ENCODE measurements at regions not wholly inside any gene's neighbourhood (a gene's known extent, or its start where the extent isn't known, plus 50 kb on each side); places are given as distances from the start of the nearest gene placed in this dataset.

- Histone ChIP-seq H3K9me3 (ENCODE audit: control insufficient read depth in 2 of 3, insufficient read depth in 1 of 3, low read length in 3 of 3) (no peaks in the 10 kb centered on the region), H3K36me3 (ENCODE audit: control insufficient read depth in 2 of 3, insufficient read depth in 3 of 3, low read length in 3 of 3) (no peaks in the 10 kb centered on the region), H3K27ac (ENCODE audit: low read depth in 2 of 2, low read length in 2 of 2) (no peak overlapping the region), H3K9ac (ENCODE audit: low read length in 3 of 3) (no peak overlapping the region), H3K4me3 (ENCODE audit: low read length in 3 of 3) (no peak overlapping the region), H3K4me1 (ENCODE audit: control insufficient read depth in 2 of 3, insufficient read depth in 2 of 3, low read depth in 1 of 3, low read length in 3 of 3) (no peaks in the 10 kb centered on the region), H3K27me3 (ENCODE audit: control insufficient read depth, insufficient read depth, low read length) (no peaks in the 10 kb centered on the region)
- DNase-seq (no peak), FAIRE-seq (no peak)
- intact Hi-C loops (cut with DNase I): no loop called here
- TF ChIP-seq, protein P1, sequence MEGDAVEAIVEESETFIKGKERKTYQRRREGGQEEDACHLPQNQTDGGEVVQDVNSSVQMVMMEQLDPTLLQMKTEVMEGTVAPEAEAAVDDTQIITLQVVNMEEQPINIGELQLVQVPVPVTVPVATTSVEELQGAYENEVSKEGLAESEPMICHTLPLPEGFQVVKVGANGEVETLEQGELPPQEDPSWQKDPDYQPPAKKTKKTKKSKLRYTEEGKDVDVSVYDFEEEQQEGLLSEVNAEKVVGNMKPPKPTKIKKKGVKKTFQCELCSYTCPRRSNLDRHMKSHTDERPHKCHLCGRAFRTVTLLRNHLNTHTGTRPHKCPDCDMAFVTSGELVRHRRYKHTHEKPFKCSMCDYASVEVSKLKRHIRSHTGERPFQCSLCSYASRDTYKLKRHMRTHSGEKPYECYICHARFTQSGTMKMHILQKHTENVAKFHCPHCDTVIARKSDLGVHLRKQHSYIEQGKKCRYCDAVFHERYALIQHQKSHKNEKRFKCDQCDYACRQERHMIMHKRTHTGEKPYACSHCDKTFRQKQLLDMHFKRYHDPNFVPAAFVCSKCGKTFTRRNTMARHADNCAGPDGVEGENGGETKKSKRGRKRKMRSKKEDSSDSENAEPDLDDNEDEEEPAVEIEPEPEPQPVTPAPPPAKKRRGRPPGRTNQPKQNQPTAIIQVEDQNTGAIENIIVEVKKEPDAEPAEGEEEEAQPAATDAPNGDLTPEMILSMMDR (IDR thresholded peaks at IDR 0.05; ENCODE audit: borderline replicate concordance, extremely low read depth, insufficient read depth): no peak
These were observed 306.6 kb downstream of the SUCLG1 start for GRCh38 chr2:84152462-84152861.

DNA sequence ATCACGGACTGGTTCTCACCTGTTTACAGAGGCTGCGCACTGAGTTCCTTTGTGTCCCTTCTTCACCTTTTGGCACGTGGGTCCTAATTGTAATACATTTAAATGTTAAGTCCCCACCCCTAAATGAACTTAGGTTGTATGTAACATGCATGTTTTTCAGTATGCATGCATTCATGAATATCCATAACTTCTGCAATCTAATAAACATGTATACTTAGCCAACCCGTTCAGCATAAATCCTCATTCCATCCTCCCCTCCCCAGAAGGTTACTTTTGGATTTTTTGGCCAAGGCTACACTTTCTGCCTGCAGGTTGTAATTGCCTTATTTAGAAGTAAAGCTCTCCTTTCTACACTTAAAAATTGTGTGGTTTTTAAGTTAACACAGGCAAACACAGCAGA lies 314.7 kb downstream of the SUCLG1 start:
- Histone ChIP-seq H3K4me1 (ENCODE audit: control insufficient read depth in 2 of 3, insufficient read depth in 2 of 3, low read depth in 1 of 3, low read length in 3 of 3) (no peaks in the 10 kb centered on the region), H3K4me3 (ENCODE audit: low read length in 3 of 3) (no peak overlapping the region), H3K9ac (ENCODE audit: low read length in 3 of 3) (no peak overlapping the region), H3K9me3 (ENCODE audit: control insufficient read depth in 2 of 3, insufficient read depth in 1 of 3, low read length in 3 of 3) (no peaks in the 10 kb centered on the region), H3K27ac (ENCODE audit: low read depth in 2 of 2, low read length in 2 of 2) (no peak overlapping the region), H3K36me3 (ENCODE audit: control insufficient read depth in 2 of 3, insufficient read depth in 3 of 3, low read length in 3 of 3) (no peaks in the 10 kb centered on the region), H3K27me3 (ENCODE audit: control insufficient read depth, insufficient read depth, low read length) (no peaks in the 10 kb centered on the region)
- intact Hi-C loops (cut with DNase I): no loop called here
- TF ChIP-seq, protein P1 (IDR thresholded peaks at IDR 0.05; ENCODE audit: borderline replicate concordance, extremely low read depth, insufficient read depth): no peak
- no peak for FAIRE-seq
- DNase-seq: no peak

DNA sequence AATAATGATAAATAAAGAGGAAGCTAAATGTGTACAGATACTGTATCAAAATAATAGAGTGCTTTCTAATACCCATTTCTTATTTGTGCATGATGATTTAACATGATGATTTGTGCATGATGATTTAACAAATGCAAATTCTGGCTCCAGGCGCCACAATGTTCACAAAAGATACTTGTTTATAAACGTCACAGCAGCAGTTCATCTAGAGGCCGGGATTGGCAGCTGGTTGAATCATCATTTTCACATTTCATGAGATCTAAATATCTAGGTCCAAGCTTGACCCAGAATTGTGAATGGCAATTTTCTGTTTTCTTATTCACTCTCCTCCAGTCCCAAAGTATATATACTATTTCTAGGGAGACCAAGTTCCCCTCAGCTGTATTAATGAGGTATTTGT lies 322.0 kb downstream of the SUCLG1 start:
- H3K36me3 ChIP-seq (ENCODE audit: control insufficient read depth in 2 of 3, insufficient read depth in 3 of 3, low read length in 3 of 3): no peaks in the 10 kb centered on the region
- FAIRE-seq (no peak), DNase-seq (no peak)
- no peaks in the 10 kb centered on the region for H3K4me1 ChIP-seq (ENCODE audit: control insufficient read depth in 2 of 3, insufficient read depth in 2 of 3, low read depth in 1 of 3, low read length in 3 of 3)
- TF ChIP-seq, protein P1 (IDR thresholded peaks at IDR 0.05; ENCODE audit: borderline replicate concordance, extremely low read depth, insufficient read depth): no peak
- no peaks in the 10 kb centered on the region for H3K9me3 ChIP-seq (ENCODE audit: control insufficient read depth in 2 of 3, insufficient read depth in 1 of 3, low read length in 3 of 3)
- no peak overlapping the region for H3K9ac ChIP-seq (ENCODE audit: low read length in 3 of 3)
- intact Hi-C loops (cut with DNase I): no loop called here
- H3K27me3 ChIP-seq (ENCODE audit: control insufficient read depth, insufficient read depth, low read length): no peaks in the 10 kb centered on the region
- no peak overlapping the region for H3K27ac ChIP-seq (ENCODE audit: low read depth in 2 of 2, low read length in 2 of 2)
- H3K4me3 ChIP-seq (ENCODE audit: low read length in 3 of 3): no peak overlapping the region

- H3K4me1 ChIP-seq (ENCODE audit: control insufficient read depth in 2 of 3, insufficient read depth in 2 of 3, low read depth in 1 of 3, low read length in 3 of 3): no peaks in the 10 kb centered on the region
- H3K27ac ChIP-seq (ENCODE audit: low read depth in 2 of 2, low read length in 2 of 2): no peak overlapping the region
- no peak for FAIRE-seq
- H3K9ac ChIP-seq (ENCODE audit: low read length in 3 of 3): no peak overlapping the region
- no peak overlapping the region for H3K4me3 ChIP-seq (ENCODE audit: low read length in 3 of 3)
- H3K36me3 ChIP-seq (ENCODE audit: control insufficient read depth in 2 of 3, insufficient read depth in 3 of 3, low read length in 3 of 3): no peaks in the 10 kb centered on the region
- TF ChIP-seq, protein P1 (IDR thresholded peaks at IDR 0.05; ENCODE audit: borderline replicate concordance, extremely low read depth, insufficient read depth): no peak
- H3K9me3 ChIP-seq (ENCODE audit: control insufficient read depth in 2 of 3, insufficient read depth in 1 of 3, low read length in 3 of 3): no peaks in the 10 kb centered on the region
- DNase-seq: no peak
- H3K27me3 ChIP-seq (ENCODE audit: control insufficient read depth, insufficient read depth, low read length): no peaks in the 10 kb centered on the region
- intact Hi-C loops (cut with DNase I): no loop called here
These were observed 326.7 kb downstream of the SUCLG1 start for GRCh38 chr2:84132370-84132769.
